ENCODE measurements at regions not wholly inside any gene's neighbourhood (a gene's known extent, or its start where the extent isn't known, plus 50 kb on each side); places are given as distances from the start of the nearest gene placed in this dataset.

- TF ChIP-seq REST (IDR thresholded peaks at IDR 0.05; ENCODE audit: borderline replicate concordance) (0 out of 2 replicates have a peak, but pooled peaks have one; percentile 4), REST (CRISPR knock-in tag; IDR thresholded peaks at IDR 0.05; ENCODE audit: low read depth) (no peak), ARID1B (IDR thresholded peaks at IDR 0.05) (peak; percentile 94), DPF2 (IDR thresholded peaks at IDR 0.05) (peak; percentile 98), CREM (IDR thresholded peaks at IDR 0.05; ENCODE audit: low read depth) (peak; percentile 44), SMARCC2 (IDR thresholded peaks at IDR 0.05; ENCODE audit: low read depth) (peak; percentile 92), MEIS2 (IDR thresholded peaks at IDR 0.05; ENCODE audit: partially characterized antibody) (peak; percentile 42), MNT (conservative IDR thresholded peaks at IDR 0.05) (peak in 1 of 2 experiments; percentile 40; a peak in 1 of 4 replicates), FOS (IDR thresholded peaks at IDR 0.05; ENCODE audit: extremely low read depth, insufficient read length) (peak; percentile 31), ATF1 (CRISPR knock-in tag; IDR thresholded peaks at IDR 0.05) (no peak), ATF1 (tag; IDR thresholded peaks at IDR 0.05) (peak; percentile 12; the same call in 1 of the 2 replicates)
These were observed 74.5 kb upstream of the CALM2 start (continued) for GRCh38 chr2:47250586-47251403.

Measured in K562 (cell line).